MCF 10A (cell line): ENCODE measurements at regions not wholly inside any gene's neighbourhood (a gene's known extent, or its start where the extent isn't known, plus 50 kb on each side); places are given as distances from the start of the nearest gene placed in this dataset.

Experiments used
- BruUV-seq: library from RNA; stranded (reverse); fragments of 400-500 nt; replicated peaks from 2 replicates; lab custom pipeline; 2021; lab: Mats Ljungman, UMichigan
- CTCF ChIA-PET: fragments of 300-600 bp; sonication (Branson Sonifier 250); formaldehyde crosslinking; extraction: SDS; loops from one replicate; lab custom pipeline; 2021; ENCODE audit warnings: antibody characterized with exemption, inconsistent platforms; lab: Yijun Ruan, JAX
- POLR2A ChIA-PET: fragments of 300-600, 350-650 bp; sonication (Branson Sonifier 250); formaldehyde crosslinking; extraction: SDS; loops from one replicate; lab custom pipeline; 2020; ENCODE audit warnings: antibody characterized with exemption, inconsistent platforms; lab: Yijun Ruan, JAX
- DNase-seq: peaks from one replicate; pipeline ENCODE4 v3.0.0-alpha.2; 2018; ENCODE audit not compliant: unreplicated experiment
- H3K27ac Mint-ChIP-seq: one replicate; pipeline ENCODE4 v1.8.0; 2022; ENCODE audit warnings: mild to moderate bottlenecking, low read depth, mixed read lengths; ENCODE audit not compliant: unreplicated experiment
- H3K27me3 Mint-ChIP-seq: one replicate; pipeline ENCODE4 v1.8.0; 2022; ENCODE audit warnings: mixed read lengths; ENCODE audit not compliant: insufficient read depth, unreplicated experiment
- H3K36me3 Mint-ChIP-seq: one replicate; pipeline ENCODE4 v1.8.0; 2022; ENCODE audit warnings: mild to moderate bottlenecking, moderate library complexity, mixed read lengths; ENCODE audit not compliant: insufficient read depth, unreplicated experiment
- H3K4me1 Mint-ChIP-seq: one replicate; pipeline ENCODE4 v1.8.0; 2022; ENCODE audit warnings: mixed read lengths; ENCODE audit not compliant: insufficient read depth, unreplicated experiment
- H3K4me3 Mint-ChIP-seq: one replicate; pipeline ENCODE4 v1.8.0; 2022; ENCODE audit warnings: mild to moderate bottlenecking, moderate library complexity, mixed read lengths; ENCODE audit not compliant: unreplicated experiment
- H3K9me3 Mint-ChIP-seq: one replicate; pipeline ENCODE4 v1.8.0; 2022; ENCODE audit warnings: mixed read lengths; ENCODE audit not compliant: unreplicated experiment
- intact Hi-C: fragments of 100-400 bp; cut with micrococcal nuclease; formaldehyde crosslinking; loops from 2 replicates; pipeline ENCODE4 v1.14.1; 2022
- TF ChIP-seq, protein P1 (sequence below): fragments of 200-600 bp; IDR thresholded peaks from one replicate; pipeline ENCODE4 v1.8.0; 2022; ENCODE audit warnings: antibody characterized with exemption, mild to moderate bottlenecking; ENCODE audit not compliant: unreplicated experiment

DNA sequence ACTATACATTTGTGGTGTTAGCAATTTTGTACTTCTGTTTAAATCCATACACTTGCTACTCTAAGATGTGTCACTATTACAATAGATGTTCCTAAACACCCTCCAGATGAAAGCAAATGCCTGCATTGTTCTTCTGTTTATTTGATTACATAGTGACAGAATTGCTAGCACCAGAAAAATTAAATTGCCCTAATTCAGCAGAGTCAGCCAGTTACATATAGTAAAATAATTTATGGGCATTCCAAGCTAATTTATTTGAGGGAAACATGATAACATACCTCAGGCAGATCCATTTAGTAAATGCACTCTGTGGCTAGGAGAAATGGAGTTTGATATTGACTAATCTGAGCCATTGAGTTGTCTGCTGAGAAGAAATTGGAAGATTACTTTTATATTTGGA, 347.1 kb upstream of the FSIP2 start:
- TF ChIP-seq, protein P1, sequence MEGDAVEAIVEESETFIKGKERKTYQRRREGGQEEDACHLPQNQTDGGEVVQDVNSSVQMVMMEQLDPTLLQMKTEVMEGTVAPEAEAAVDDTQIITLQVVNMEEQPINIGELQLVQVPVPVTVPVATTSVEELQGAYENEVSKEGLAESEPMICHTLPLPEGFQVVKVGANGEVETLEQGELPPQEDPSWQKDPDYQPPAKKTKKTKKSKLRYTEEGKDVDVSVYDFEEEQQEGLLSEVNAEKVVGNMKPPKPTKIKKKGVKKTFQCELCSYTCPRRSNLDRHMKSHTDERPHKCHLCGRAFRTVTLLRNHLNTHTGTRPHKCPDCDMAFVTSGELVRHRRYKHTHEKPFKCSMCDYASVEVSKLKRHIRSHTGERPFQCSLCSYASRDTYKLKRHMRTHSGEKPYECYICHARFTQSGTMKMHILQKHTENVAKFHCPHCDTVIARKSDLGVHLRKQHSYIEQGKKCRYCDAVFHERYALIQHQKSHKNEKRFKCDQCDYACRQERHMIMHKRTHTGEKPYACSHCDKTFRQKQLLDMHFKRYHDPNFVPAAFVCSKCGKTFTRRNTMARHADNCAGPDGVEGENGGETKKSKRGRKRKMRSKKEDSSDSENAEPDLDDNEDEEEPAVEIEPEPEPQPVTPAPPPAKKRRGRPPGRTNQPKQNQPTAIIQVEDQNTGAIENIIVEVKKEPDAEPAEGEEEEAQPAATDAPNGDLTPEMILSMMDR = no peak
- Mint-ChIP-seq H3K4me1 (no peaks in the 10 kb centered on the region), H3K27me3 (no peaks in the 10 kb centered on the region), H3K36me3 (no peaks in the 10 kb centered on the region), H3K4me3 (no peak overlapping the region), H3K9me3 (no peaks in the 10 kb centered on the region), H3K27ac (no peak overlapping the region)
- intact Hi-C loops = no loop called here
- POLR2A ChIA-PET = no interaction called here
- CTCF ChIA-PET = no interaction called here
- DNase-seq = no peak
- BruUV-seq = no TSS peak

GRCh38 chr2:185393091-185393490, 345.5 kb upstream of the FSIP2 start:
- no peak overlapping the region for H3K27ac Mint-ChIP-seq
- H3K27me3 Mint-ChIP-seq = no peaks in the 10 kb centered on the region
- TF ChIP-seq, protein P1 = no peak
- ChIA-PET CTCF (no interaction called here), POLR2A (no interaction called here)
- H3K9me3 Mint-ChIP-seq = peaks cover 4% of the 10 kb centered on the region
- no peak overlapping the region for H3K4me3 Mint-ChIP-seq
- intact Hi-C loops = no loop called here
- DNase-seq = no peak
- no peaks in the 10 kb centered on the region for H3K36me3 Mint-ChIP-seq
- no TSS peak for BruUV-seq
- no peaks in the 10 kb centered on the region for H3K4me1 Mint-ChIP-seq

GRCh38 chr2:185402474-185402873, 336.1 kb upstream of the FSIP2 start:
- ChIA-PET CTCF (no interaction called here), POLR2A (no interaction called here)
- TF ChIP-seq, protein P1 = no peak
- intact Hi-C loops = no loop called here
- no peak for DNase-seq
- H3K9me3 Mint-ChIP-seq = peaks cover 12% of the 10 kb centered on the region
- H3K36me3 Mint-ChIP-seq = no peaks in the 10 kb centered on the region
- H3K27ac Mint-ChIP-seq = no peak overlapping the region
- H3K4me3 Mint-ChIP-seq = no peak overlapping the region
- H3K4me1 Mint-ChIP-seq = no peaks in the 10 kb centered on the region
- no TSS peak for BruUV-seq
- no peaks in the 10 kb centered on the region for H3K27me3 Mint-ChIP-seq

DNA sequence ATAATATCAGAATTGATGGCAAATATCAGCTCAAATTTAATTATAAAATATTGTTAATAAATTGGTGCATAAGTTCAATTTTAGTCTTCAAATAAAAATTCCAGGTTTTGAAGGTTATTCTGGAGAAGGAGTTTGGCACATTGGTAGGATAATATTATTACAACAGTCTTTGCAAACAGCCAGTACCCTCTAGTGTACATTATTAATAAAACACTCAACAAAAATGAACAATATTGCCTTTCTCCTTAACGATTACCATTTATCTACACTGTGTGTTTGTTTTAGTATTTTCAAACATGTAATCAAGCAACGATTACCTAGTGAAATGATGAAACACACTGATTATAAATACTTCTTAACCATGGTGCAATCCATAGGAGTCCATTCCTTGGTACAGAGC, 334.0 kb upstream of the FSIP2 start:
- intact Hi-C loops = loop anchor here (2.0 kb wide), 1 partner anchor 114 kb away; no protein-coding TSS in a partner anchor
- H3K36me3 Mint-ChIP-seq = no peaks in the 10 kb centered on the region
- DNase-seq = no peak
- H3K4me3 Mint-ChIP-seq = no peak overlapping the region
- ChIA-PET POLR2A (no interaction called here), CTCF (interaction anchor here (0.6 kb wide), 1 partner anchor 114 kb away, joined by 4 read pairs; no protein-coding TSS in a partner anchor)
- no peak overlapping the region for H3K27ac Mint-ChIP-seq
- no peaks in the 10 kb centered on the region for H3K9me3 Mint-ChIP-seq
- no peaks in the 10 kb centered on the region for H3K4me1 Mint-ChIP-seq
- H3K27me3 Mint-ChIP-seq = no peaks in the 10 kb centered on the region
- TF ChIP-seq, protein P1 = no peak
- BruUV-seq = no TSS peak
